SK-N-SH (cell line): ENCODE measurements at regions not wholly inside any gene's neighbourhood (a gene's known extent, or its start where the extent isn't known, plus 50 kb on each side); places are given as distances from the start of the nearest gene placed in this dataset.

ENCODE experiments used
- CTCF ChIA-PET: fragments of 300-600, 350-600 bp; formaldehyde crosslinking; extraction: SDS; loops from one replicate; lab custom pipeline; 2021; lab: Yijun Ruan, JAX
- POLR2A ChIA-PET: fragments of 350-600 bp; sonication (Branson Sonifier 250); formaldehyde crosslinking; extraction: SDS; loops from one replicate; lab custom pipeline; 2020; ENCODE audit warnings: antibody characterized with exemption, inconsistent platforms; lab: Yijun Ruan, JAX
- DNase-seq: peaks from one replicate; pipeline ENCODE4 v3.0.0; 2012
- H2AFZ ChIP-seq: fragments of 200-600 bp; sonication (generic); 2 replicates; pipeline ENCODE4 v1.8.1; 2016; ENCODE audit warnings: antibody characterized with exemption, mild to moderate bottlenecking, low read depth
- H3F3A ChIP-seq: fragments of 200-600 bp; sonication (generic); replicated peaks from 2 replicates; pipeline ENCODE3; 2016; ENCODE audit warnings: antibody characterized with exemption, mild to moderate bottlenecking; ENCODE audit not compliant: insufficient read depth
- H3K27ac ChIP-seq, 2 experiments: fragments of 200-500 bp in 1 of 2; fragments of 200-600 bp in 1 of 2; sonication (Bioruptor generic) in 1 of 2; sonication (generic), shearing (Covaris generic) in 1 of 2; 2 replicates each; pipeline versions ENCODE4 v1.5.1 to v1.6.1; 2014 to 2016; ENCODE audit warnings: low read depth in 2 of 2, inconsistent platforms in 1 of 2, low read length in 1 of 2, mild to moderate bottlenecking in 1 of 2, mixed read lengths in 1 of 2
- H3K27me3 ChIP-seq: fragments of 200-600 bp; sonication (generic), shearing (Covaris generic); 2 replicates; pipeline ENCODE4 v1.6.1; 2016; ENCODE audit warnings: mixed run types; ENCODE audit not compliant: insufficient read depth
- H3K36me3 ChIP-seq, 2 experiments: fragments of 200-500 bp in 1 of 2; fragments of 200-600 bp in 1 of 2; sonication (Bioruptor generic) in 1 of 2; sonication (generic) in 1 of 2; replicated peaks in 1 of 2; 2 replicates each; pipeline versions ENCODE3 to v1.5.1; 2014 to 2016; ENCODE audit warnings: low read length in 1 of 2, mild to moderate bottlenecking in 1 of 2; ENCODE audit not compliant: insufficient read depth in 2 of 2, control insufficient read depth in 1 of 2
- H3K4me1 ChIP-seq, 2 experiments: fragments of 200-500 bp in 1 of 2; fragments of 200-600 bp in 1 of 2; sonication (Bioruptor generic) in 1 of 2; sonication (generic), shearing (Covaris generic) in 1 of 2; 2 replicates each; pipeline versions ENCODE4 v1.5.1 to v1.6.1; 2014 to 2016; ENCODE audit warnings: low read depth in 1 of 2, low read length in 1 of 2, mixed run types in 1 of 2; ENCODE audit not compliant: insufficient read depth in 2 of 2, control insufficient read depth in 1 of 2
- H3K4me2 ChIP-seq: fragments of 200-600 bp; sonication (generic), shearing (Covaris generic); 2 replicates; pipeline ENCODE4 v1.6.1; 2017; ENCODE audit warnings: mixed run types
- H3K4me3 ChIP-seq, 2 experiments: fragments of 200-500 bp in 1 of 2; fragments of 200-600 bp in 1 of 2; sonication (Bioruptor generic) in 1 of 2; sonication (generic), shearing (Covaris generic) in 1 of 2; 2 replicates each; pipeline versions ENCODE4 v1.5.1 to v1.8.1; 2014 to 2016; ENCODE audit warnings: low read depth in 2 of 2, inconsistent platforms in 1 of 2, low read length in 1 of 2, mild to moderate bottlenecking in 1 of 2, mixed read lengths in 1 of 2, moderate library complexity in 1 of 2
- H3K79me2 ChIP-seq: fragments of 200-600 bp; sonication (generic); 2 replicates; pipeline ENCODE4 v1.8.1; 2017; ENCODE audit warnings: mild to moderate bottlenecking; ENCODE audit not compliant: insufficient read depth
- H3K9ac ChIP-seq: fragments of 200-600 bp; sonication (generic); 2 replicates; pipeline ENCODE4 v1.6.1; 2017; ENCODE audit warnings: mixed run types
- H3K9me2 ChIP-seq: fragments of 200-600 bp; sonication (generic); 2 replicates; pipeline ENCODE4 v1.6.1; 2017; ENCODE audit warnings: mixed run types
- H3K9me3 ChIP-seq: fragments of 200-600 bp; sonication (generic); 2 replicates; pipeline ENCODE4 v1.6.1; 2017; ENCODE audit warnings: mixed run types, mild to moderate bottlenecking, moderate library complexity
- H4K20me1 ChIP-seq: fragments of 200-600 bp; sonication (generic); 2 replicates; pipeline ENCODE4 v1.6.1; 2017; ENCODE audit warnings: mild to moderate bottlenecking, mixed run types; ENCODE audit not compliant: insufficient read depth
- FOXJ3 ChIP-seq: sonication (generic); formaldehyde crosslinking; IDR thresholded peaks from 2 replicates; pipeline ENCODE4 v1.5.1; 2020; ENCODE audit warnings: mild to moderate bottlenecking, missing genetic modification reagents
- FOXM1 ChIP-seq: IDR thresholded peaks from 2 replicates; pipeline ENCODE4 v1.4.0; 2012; ENCODE audit warnings: low read depth, mild to moderate bottlenecking
- GATA2 ChIP-seq: sonication (generic); formaldehyde crosslinking; IDR thresholded peaks from 2 replicates; pipeline ENCODE4 v1.5.0; 2020; ENCODE audit warnings: mild to moderate bottlenecking, missing genetic modification reagents
- IRF3 ChIP-seq: fragments of 150-350 bp; IDR thresholded peaks from 2 replicates; pipeline ENCODE4 v1.6.1; 2016; ENCODE audit warnings: mild to moderate bottlenecking, low read depth, low read length
- JUND ChIP-seq: IDR thresholded peaks from 2 replicates; pipeline ENCODE4 v1.4.0; 2012
- MEF2A ChIP-seq: IDR thresholded peaks from 2 replicates; pipeline ENCODE4 v1.4.0; 2012; ENCODE audit warnings: low read depth, borderline replicate concordance
- MXI1 ChIP-seq: IDR thresholded peaks from 2 replicates; pipeline ENCODE4 v1.6.1; 2012; ENCODE audit warnings: mild to moderate bottlenecking, low read depth, low read length, improper control_type of control experiment
- NFIC ChIP-seq: IDR thresholded peaks from 2 replicates; pipeline ENCODE4 v1.4.0; 2012; ENCODE audit warnings: borderline replicate concordance
- NRF1 ChIP-seq: IDR thresholded peaks from 2 replicates; pipeline ENCODE4 v1.6.1; 2012; ENCODE audit warnings: low read depth, mild to moderate bottlenecking, low read length
- RAD21 ChIP-seq: IDR thresholded peaks from 2 replicates; pipeline ENCODE4 v1.6.1; 2012; ENCODE audit warnings: mild to moderate bottlenecking, low read length
- RCOR1 ChIP-seq: fragments of 150-350 bp; IDR thresholded peaks from 2 replicates; pipeline ENCODE4 v1.6.1; 2017; ENCODE audit warnings: antibody characterized with exemption, low read length
- RFX5 ChIP-seq: IDR thresholded peaks from 2 replicates; pipeline ENCODE4 v1.6.1; 2012; ENCODE audit warnings: mild to moderate bottlenecking, improper control_type of control experiment, low read length
- TCF12 ChIP-seq: IDR thresholded peaks from 2 replicates; pipeline ENCODE4 v1.4.0; 2012
- YY1 ChIP-seq: IDR thresholded peaks from 2 replicates; pipeline ENCODE4 v1.4.0; 2012; ENCODE audit warnings: low read depth, mild to moderate bottlenecking
- WGBS: methylation state at CpG from one replicate; pipeline ENCODE4 v1.1.6; 2017; ENCODE audit warnings: low lambda C conversion rate; 5-methylcytosine and 5-hydroxymethylcytosine counted together
- TF ChIP-seq, protein P1 (sequence below): IDR thresholded peaks from 2 replicates; pipeline ENCODE4 v1.4.0; 2012; ENCODE audit warnings: low read depth, borderline replicate concordance
- TF ChIP-seq, protein P2 (sequence below): IDR thresholded peaks from 2 replicates; pipeline ENCODE4 v1.4.0; 2012; ENCODE audit warnings: low read depth, borderline replicate concordance

DNA sequence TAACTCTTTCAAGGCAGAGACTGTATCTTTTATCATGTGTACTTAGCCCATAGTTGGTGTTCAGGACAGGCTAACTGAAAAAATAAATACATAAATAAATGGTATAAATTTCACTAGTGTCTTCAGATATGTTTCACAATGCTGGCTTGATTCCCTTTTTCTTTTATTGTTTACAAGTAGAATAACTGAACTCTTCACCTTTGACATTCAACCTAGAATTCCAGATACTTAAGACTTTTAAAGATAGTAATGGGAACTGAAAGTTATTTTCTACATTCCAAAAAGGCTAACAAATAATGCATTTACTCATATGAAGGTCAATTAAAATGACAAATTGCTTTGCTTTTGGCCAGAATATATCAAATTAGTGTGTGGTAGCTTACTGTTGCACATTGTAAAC, 411.3 kb upstream of the TENM4 start:
- no peak for DNase-seq
- Histone ChIP-seq H3K27me3 (no peaks in the 10 kb centered on the region; the same call in 1 of the 2 replicates), H4K20me1 (no peaks in the 10 kb centered on the region), H3K9me3 (no peaks in the 10 kb centered on the region), H3K4me1 (no peaks in the 10 kb centered on the region), H3K4me2 (no peak overlapping the region), H3K4me3 (no peak overlapping the region), H3K27ac (no peak overlapping the region), H3K36me3 (no peaks in the 10 kb centered on the region), H3K9ac (no peak overlapping the region), H3F3A (no peaks in the 10 kb centered on the region), H3K79me2 (no peaks in the 10 kb centered on the region), H2AFZ (no peak overlapping the region), H3K9me2 (no peaks in the 10 kb centered on the region)
- no peak for TF ChIP-seq NFIC
- TF ChIP-seq, protein P1, sequence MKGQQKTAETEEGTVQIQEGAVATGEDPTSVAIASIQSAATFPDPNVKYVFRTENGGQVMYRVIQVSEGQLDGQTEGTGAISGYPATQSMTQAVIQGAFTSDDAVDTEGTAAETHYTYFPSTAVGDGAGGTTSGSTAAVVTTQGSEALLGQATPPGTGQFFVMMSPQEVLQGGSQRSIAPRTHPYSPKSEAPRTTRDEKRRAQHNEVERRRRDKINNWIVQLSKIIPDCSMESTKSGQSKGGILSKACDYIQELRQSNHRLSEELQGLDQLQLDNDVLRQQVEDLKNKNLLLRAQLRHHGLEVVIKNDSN, result no peak
- no peak for TF ChIP-seq NRF1
- TF ChIP-seq FOXM1, result no peak
- TF ChIP-seq FOXJ3, result no peak
- TF ChIP-seq RAD21, result no peak
- no peak for TF ChIP-seq JUND
- TF ChIP-seq YY1, result no peak
- TF ChIP-seq TCF12, result no peak
- TF ChIP-seq GATA2 (CRISPR knock-in tag), result no peak
- TF ChIP-seq MXI1, result no peak
- TF ChIP-seq MEF2A, result no peak
- TF ChIP-seq IRF3, result no peak
- no peak for TF ChIP-seq RFX5
- no peak for TF ChIP-seq RCOR1
- POLR2A ChIA-PET, result no interaction called here
- CTCF ChIA-PET, result no interaction called here

GRCh38 chr11:79845002-79845709, 404.3 kb upstream of the TENM4 start:
- H3K4me3 ChIP-seq, result no peak overlapping the region
- no peaks in the 10 kb centered on the region for H3K9me3 ChIP-seq
- no peaks in the 10 kb centered on the region for H3K79me2 ChIP-seq
- H4K20me1 ChIP-seq, result no peaks in the 10 kb centered on the region
- 18% methylated on average over 3 of the region's 3 CpGs for WGBS
- no peak overlapping the region for H3K27ac ChIP-seq
- ChIA-PET CTCF (interaction anchor here (1.5 kb wide), 1 partner anchor 16 kb away, joined by 4 read pairs; no protein-coding TSS in a partner anchor), POLR2A (no interaction called here)
- no peak overlapping the region for H3K4me2 ChIP-seq
- no peaks in the 10 kb centered on the region for H3K9me2 ChIP-seq
- H3F3A ChIP-seq, result no peaks in the 10 kb centered on the region
- DNase-seq, result no peak
- no peaks in the 10 kb centered on the region for H3K4me1 ChIP-seq
- H2AFZ ChIP-seq, result no peak overlapping the region
- no peak overlapping the region for H3K9ac ChIP-seq
- no peaks in the 10 kb centered on the region for H3K36me3 ChIP-seq
- TF ChIP-seq, protein P2, sequence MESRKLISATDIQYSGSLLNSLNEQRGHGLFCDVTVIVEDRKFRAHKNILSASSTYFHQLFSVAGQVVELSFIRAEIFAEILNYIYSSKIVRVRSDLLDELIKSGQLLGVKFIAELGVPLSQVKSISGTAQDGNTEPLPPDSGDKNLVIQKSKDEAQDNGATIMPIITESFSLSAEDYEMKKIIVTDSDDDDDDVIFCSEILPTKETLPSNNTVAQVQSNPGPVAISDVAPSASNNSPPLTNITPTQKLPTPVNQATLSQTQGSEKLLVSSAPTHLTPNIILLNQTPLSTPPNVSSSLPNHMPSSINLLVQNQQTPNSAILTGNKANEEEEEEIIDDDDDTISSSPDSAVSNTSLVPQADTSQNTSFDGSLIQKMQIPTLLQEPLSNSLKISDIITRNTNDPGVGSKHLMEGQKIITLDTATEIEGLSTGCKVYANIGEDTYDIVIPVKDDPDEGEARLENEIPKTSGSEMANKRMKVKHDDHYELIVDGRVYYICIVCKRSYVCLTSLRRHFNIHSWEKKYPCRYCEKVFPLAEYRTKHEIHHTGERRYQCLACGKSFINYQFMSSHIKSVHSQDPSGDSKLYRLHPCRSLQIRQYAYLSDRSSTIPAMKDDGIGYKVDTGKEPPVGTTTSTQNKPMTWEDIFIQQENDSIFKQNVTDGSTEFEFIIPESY, result no peak
- H3K27me3 ChIP-seq, result no peaks in the 10 kb centered on the region
